Fibroblast of gingiva (primary cell): ENCODE measurements at regions not wholly inside any gene's neighbourhood (a gene's known extent, or its start where the extent isn't known, plus 50 kb on each side); places are given as distances from the start of the nearest gene placed in this dataset.

Experiments
- DNase-seq: peaks from one replicate; pipeline ENCODE4 v3.0.0-alpha.2; 2011; ENCODE audit warnings: low read depth

- DNase-seq = no peak
Observed at GRCh38 chr3:72490688-72491435, 357.4 kb downstream of the SHQ1 start.

GRCh38 chr3:72489901-72490300 is 358.3 kb downstream of the SHQ1 start:
- DNase-seq = no peak

GRCh38 chr3:72488738-72489035 is 359.6 kb downstream of the SHQ1 start:
- peak; percentile 64 for DNase-seq

- DNase-seq = peak; percentile 80
Observed at GRCh38 chr3:72487946-72488737, 360.1 kb downstream of the SHQ1 start.

- peak; percentile 91 for DNase-seq
Observed at GRCh38 chr3:72487078-72487765, 361.0 kb downstream of the SHQ1 start.

- peak; percentile 73 for DNase-seq
Observed at GRCh38 chr3:72485641-72486040, 362.6 kb downstream of the SHQ1 start.

GRCh38 chr3:72483554-72484104 is 364.6 kb downstream of the SHQ1 start:
- DNase-seq = no peak

GRCh38 chr3:72482589-72483321 is 365.5 kb downstream of the SHQ1 start:
- peak; percentile 47 for DNase-seq

- DNase-seq = no peak
Observed at GRCh38 chr3:72481542-72481941, 366.7 kb downstream of the SHQ1 start.

- DNase-seq = no peak
Observed at GRCh38 chr3:72480366-72480765, 367.9 kb downstream of the SHQ1 start.

- no peak for DNase-seq
Observed at GRCh38 chr3:72479651-72480215, 368.5 kb downstream of the SHQ1 start.

- DNase-seq = no peak
Observed at GRCh38 chr3:72476139-72476483, 372.1 kb downstream of the SHQ1 start.

GRCh38 chr3:72475258-72476138 is 372.7 kb downstream of the SHQ1 start:
- DNase-seq = no peak

GRCh38 chr3:72474775-72475174 is 373.5 kb downstream of the SHQ1 start:
- DNase-seq = no peak

GRCh38 chr3:72473156-72473555 is 375.1 kb downstream of the SHQ1 start:
- DNase-seq = no peak

GRCh38 chr3:72470904-72471417 is 377.3 kb downstream of the SHQ1 start:
- DNase-seq = no peak

- DNase-seq = no peak
Observed at GRCh38 chr3:72465853-72466252, 382.4 kb downstream of the SHQ1 start.

- DNase-seq = no peak
Observed at GRCh38 chr3:72463083-72463482, 385.2 kb downstream of the SHQ1 start.

- no peak for DNase-seq
Observed at GRCh38 chr3:72462595-72463011, 385.6 kb downstream of the SHQ1 start.

GRCh38 chr3:72461787-72462186 is 386.5 kb downstream of the SHQ1 start:
- DNase-seq = no peak
